HG02678 (cell line): ENCODE measurements at regions not wholly inside any gene's neighbourhood (a gene's known extent, or its start where the extent isn't known, plus 50 kb on each side); places are given as distances from the start of the nearest gene placed in this dataset.
"Not testable (repeated sequence)": the region's sequence is repeated elsewhere in the genome, so short reads cannot be mapped to it uniquely, and the experiment has no call there.

ENCODE experiments used
- ATAC-seq: cut with Tn5 transposase; IDR thresholded peaks from one replicate; pipeline ENCODE4 v1.9.1; 2021; ENCODE audit warnings: mild to moderate bottlenecking, moderate library complexity; ENCODE audit not compliant: unreplicated experiment

DNA sequence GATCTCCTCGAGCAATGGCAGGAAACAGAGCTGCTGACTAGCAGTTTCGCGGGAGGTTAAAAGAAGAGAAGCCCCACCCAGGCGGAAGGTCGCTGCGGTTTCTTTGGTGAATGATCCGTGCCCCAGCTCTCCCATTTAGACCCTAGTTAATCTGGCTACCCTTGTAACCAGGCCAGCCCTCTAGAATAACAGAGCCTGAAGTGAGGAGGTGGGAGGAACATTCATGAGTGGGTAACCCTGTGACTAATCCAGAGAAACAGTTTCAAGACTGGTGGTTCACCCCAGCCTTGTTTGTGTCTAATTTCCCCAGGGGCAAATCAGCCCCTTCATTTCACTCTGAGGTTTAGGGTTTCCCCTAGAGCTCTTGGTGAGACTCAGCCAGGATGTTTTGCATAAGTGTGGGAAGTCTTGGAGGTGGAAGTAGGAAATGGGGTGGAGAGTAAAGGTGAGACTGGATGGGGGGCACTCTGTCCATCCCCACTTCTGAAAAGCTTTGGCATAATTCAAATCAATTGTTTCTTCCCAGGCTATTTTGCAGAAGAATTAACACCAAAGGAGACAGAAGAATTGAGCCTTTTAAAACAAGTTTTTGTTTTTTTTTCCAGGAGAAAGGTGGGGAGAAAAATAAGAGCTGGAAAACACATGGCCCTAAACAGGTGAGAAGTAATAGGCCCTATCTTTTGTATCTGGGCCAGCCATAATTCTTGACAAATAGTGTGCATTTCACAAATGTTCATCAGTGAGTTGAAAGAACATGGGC is 303.1 kb downstream of the RPLP1 start:
- peak; percentile 90 for ATAC-seq

DNA sequence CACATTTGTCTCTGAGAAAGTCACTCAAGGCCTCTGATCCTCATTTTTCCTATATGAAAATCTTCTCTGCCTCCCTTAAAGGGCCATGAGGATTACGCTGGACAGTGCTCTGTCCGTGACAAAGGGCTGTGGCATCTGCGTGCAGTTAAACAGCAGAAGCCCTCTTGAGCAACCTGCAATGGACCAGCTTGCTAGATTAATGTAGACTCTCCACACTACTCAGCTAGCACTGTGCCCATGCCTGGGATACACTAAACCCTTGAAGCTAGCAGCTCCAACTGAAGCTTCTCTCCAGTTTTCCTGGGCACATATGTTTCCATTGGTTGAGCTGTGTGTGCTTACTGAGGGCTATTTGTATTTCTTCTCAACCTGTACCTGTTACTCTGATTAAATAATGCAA is 303.8 kb downstream of the RPLP1 start:
- no peak for ATAC-seq

GRCh38 chr15:69757186-69757585 is 304.6 kb downstream of the RPLP1 start:
- ATAC-seq = no peak

GRCh38 chr15:69758291-69758771 is 305.7 kb downstream of the RPLP1 start:
- ATAC-seq = no peak

DNA sequence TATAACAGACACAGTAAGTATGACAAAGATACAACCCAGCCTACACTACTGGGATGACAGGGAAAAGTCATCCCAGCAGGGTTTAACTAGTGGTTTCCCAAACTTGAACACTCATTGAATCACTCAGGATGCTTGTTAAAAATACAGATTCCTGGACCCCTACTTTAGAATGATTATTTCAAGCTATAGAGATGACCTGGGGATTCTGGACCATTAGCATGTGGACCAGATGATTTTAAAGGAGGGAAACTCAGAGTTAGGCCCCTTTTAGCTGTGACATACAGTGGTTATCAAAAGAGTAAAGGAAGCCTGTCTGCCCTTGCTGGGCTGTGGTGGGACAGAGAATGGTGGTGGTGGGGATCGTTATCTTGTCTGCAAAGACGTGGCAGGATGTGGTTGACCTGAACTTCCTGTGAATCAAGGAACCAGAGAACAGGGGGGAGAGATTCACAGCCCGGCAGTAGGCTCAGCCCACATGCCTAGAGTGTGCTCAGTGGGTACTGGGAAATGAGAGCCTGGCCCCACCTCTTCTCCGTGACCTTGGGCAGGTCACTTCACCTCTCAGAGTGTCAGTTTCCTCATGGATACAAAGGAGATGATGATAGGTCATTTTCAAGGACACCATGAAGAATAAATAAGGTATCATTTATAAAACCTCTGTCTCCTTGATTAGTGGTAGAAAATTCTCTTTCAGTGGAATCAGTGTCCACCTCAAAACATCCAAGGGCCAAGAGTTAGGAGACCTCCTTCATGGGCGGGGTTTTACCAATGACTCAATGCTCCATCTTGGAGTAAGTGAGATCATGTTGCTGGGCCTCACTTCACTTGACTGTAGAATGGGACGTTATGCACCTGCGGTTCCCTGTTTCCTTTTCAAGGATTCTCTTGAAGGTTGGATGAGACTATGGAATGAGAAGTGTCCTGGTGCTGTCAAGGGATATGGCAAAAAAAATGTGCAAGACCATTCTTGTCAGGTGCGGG is 306.5 kb downstream of the RPLP1 start:
- ATAC-seq = peak; percentile 44

DNA sequence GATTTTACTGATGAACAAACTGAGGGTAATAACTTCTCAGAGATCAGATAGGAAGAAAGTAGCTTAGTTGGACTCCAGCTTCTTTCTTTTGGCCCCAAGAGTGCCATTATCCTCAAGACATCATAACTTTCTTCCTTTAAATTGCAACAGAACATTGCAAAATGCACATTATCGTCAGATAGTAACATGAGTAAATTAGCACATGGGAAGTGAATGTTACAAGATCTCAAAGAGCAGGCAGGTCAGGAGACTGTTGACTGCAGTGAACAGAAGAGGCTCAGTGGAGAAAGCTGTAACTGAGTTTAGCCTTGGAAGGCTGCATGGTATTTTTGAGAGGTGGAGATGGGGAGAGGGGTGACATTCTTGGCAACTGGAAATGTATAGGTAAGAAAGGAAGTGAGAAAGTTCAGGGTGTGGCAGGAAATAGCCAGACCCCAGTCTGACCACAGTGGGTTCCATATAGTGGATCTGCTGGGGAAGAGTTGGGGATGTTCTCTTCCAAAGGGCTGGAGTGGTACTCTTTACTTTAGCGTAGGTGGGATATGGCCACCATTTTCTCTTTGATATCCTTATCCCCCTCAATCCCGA is 307.7 kb downstream of the RPLP1 start:
- ATAC-seq = peak; percentile 1

DNA sequence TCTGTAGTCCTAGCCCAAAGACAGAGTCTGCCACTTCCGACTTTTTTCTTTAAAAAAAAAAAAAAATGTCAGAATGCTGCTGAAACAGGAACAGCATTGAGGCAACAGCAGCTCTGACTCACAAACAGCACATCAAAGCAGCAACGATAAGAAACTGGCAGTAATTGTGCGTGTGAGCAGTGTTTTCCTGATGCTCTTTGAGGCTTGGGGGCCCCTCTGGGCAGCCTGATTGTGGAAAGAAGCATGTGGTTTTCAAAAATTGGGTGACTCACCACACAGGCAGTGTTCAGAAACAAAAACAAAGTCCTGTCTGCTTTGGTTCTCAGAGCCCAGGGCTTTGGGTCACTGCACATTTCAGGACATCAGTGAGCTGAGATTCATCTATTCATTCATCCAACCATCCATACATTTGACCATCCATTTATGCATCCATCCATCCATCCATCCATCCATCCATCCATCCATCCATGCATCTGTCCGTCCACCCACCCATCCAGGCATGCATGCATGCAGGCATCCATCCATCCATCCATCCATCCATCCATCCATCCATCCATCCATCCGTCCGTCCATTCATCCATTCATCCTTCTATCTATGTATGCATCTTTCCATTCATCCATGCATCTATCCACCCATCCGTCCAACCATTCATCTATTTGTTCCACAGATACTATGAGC is 308.4 kb downstream of the RPLP1 start:
- ATAC-seq = peak; percentile 56

GRCh38 chr15:69762373-69763148 is 309.9 kb downstream of the RPLP1 start:
- no peak for ATAC-seq

- ATAC-seq = no peak
Measured at GRCh38 chr15:69763831-69764230, 311.2 kb downstream of the RPLP1 start.

GRCh38 chr15:69766156-69766555 is 313.5 kb downstream of the RPLP1 start:
- ATAC-seq = no peak

- no peak for ATAC-seq
Measured at GRCh38 chr15:69767191-69767590, 314.6 kb downstream of the RPLP1 start.

GRCh38 chr15:69769336-69769735 is 316.7 kb downstream of the RPLP1 start:
- ATAC-seq = not testable (repeated sequence)

DNA sequence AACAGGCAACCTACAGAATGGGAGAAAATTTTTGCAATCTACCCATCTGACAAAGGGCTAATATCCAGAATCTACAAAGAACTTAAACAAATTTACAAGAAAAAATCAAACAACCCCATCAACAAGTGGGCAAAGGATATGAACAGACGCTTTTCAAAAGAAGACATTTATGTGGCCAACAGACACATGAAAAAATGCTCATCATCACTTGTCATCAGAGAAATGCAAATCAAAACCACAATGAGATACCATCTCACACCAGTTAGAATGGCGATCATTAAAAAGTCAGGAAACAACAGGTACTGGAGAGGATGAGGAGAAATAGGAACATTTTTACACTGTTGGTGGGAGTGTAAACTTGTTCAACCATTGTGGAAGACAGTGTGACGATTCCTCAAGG is 321.6 kb downstream of the RPLP1 start:
- ATAC-seq = not testable (repeated sequence)

DNA sequence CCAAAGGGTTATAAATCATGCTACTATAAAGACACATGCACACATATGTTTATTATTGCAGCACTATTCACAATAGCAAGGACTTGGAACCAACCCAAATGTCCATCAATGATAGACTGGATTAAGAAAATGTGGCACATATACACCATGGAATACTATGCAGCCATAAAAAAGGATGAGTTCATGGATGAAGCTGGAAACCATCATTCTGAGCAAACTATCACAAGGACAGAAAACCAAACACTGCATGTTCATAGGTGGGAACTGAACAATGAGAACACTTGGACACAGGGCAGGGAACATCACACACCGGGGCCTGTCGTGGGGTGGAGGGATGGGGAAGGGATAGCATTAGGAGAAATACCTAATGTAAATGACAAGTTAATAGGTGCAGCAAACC is 322.1 kb downstream of the RPLP1 start:
- not testable (repeated sequence) for ATAC-seq

GRCh38 chr15:69777356-69777755 is 320.4 kb downstream of the TLE3 start:
- no peak for ATAC-seq

- no peak for ATAC-seq
Measured at GRCh38 chr15:69780374-69780773, 317.3 kb downstream of the TLE3 start.

GRCh38 chr15:69780981-69781380 is 316.7 kb downstream of the TLE3 start:
- ATAC-seq = no peak

- no peak for ATAC-seq
Measured at GRCh38 chr15:69781411-69782125, 316.1 kb downstream of the TLE3 start.

- no peak for ATAC-seq
Measured at GRCh38 chr15:69782139-69782658, 315.5 kb downstream of the TLE3 start.
